ENCODE measurements at regions not wholly inside any gene's neighbourhood (a gene's known extent, or its start where the extent isn't known, plus 50 kb on each side); places are given as distances from the start of the nearest gene placed in this dataset.

- DNase-seq (ENCODE audit: low spot score): no peak
- H2AFZ ChIP-seq (ENCODE audit: low read length): no peak overlapping the region
- H3K4ac ChIP-seq (ENCODE audit: low read length): no peak overlapping the region
- no peak overlapping the region for H2AK5ac ChIP-seq (ENCODE audit: low read depth, low read length)
- no peaks in the 10 kb centered on the region for H3K9me3 ChIP-seq (replicated peaks in 1 of 2; ENCODE audit: control insufficient read depth in 2 of 2, insufficient read depth in 1 of 2, low read depth in 1 of 2, low read length in 2 of 2)
- no peak overlapping the region for H3K4me2 ChIP-seq (ENCODE audit: insufficient read depth, low read length, poor library complexity, severe bottlenecking)
- no peak overlapping the region for H3K14ac ChIP-seq (ENCODE audit: low read length)
- H2BK120ac ChIP-seq (ENCODE audit: low read depth, low read length): no peak overlapping the region
- H3K27me3 ChIP-seq (ENCODE audit: control insufficient read depth in 3 of 3, insufficient read depth in 3 of 3, low read depth in 1 of 3, low read length in 3 of 3): no peaks in the 10 kb centered on the region
- H4K91ac ChIP-seq (ENCODE audit: low read depth, low read length, poor library complexity): no peak overlapping the region
- H3K18ac ChIP-seq (ENCODE audit: low read length): no peak overlapping the region
- H3K9ac ChIP-seq (ENCODE audit: low read depth, low read length, poor library complexity): no peak overlapping the region
- no peak overlapping the region for H3K4me3 ChIP-seq (ENCODE audit: low read length in 2 of 2)
- no peak overlapping the region for H3K23ac ChIP-seq (ENCODE audit: low read depth, low read length, poor library complexity)
- H3K79me1 ChIP-seq (ENCODE audit: low read depth, low read length): no peaks in the 10 kb centered on the region
- no peak overlapping the region for H2BK5ac ChIP-seq (ENCODE audit: low read length)
- H3K4me1 ChIP-seq (ENCODE audit: control insufficient read depth in 2 of 2, insufficient read depth in 1 of 2, low read depth in 1 of 2, low read length in 2 of 2): no peaks in the 10 kb centered on the region
- H2BK15ac ChIP-seq (ENCODE audit: low read length): no peak overlapping the region
- no peaks in the 10 kb centered on the region for H3K36me3 ChIP-seq (replicated peaks in 1 of 2; ENCODE audit: control insufficient read depth in 2 of 2, insufficient read depth in 2 of 2, low read length in 2 of 2)
- no peak overlapping the region for H4K8ac ChIP-seq (ENCODE audit: low read depth, low read length)
- no peak overlapping the region for H3K27ac ChIP-seq (replicated peaks; ENCODE audit: low read length)
- H2BK12ac ChIP-seq (ENCODE audit: low read length): no peak overlapping the region
Observed at GRCh38 chr2:190126798-190127197, 64.3 kb upstream of the MSTN start.

- Histone ChIP-seq H3K18ac (ENCODE audit: low read length) (no peak overlapping the region), H3K4me3 (ENCODE audit: low read length in 2 of 2) (no peak overlapping the region), H3K14ac (ENCODE audit: low read length) (no peak overlapping the region), H3K27me3 (ENCODE audit: control insufficient read depth in 3 of 3, insufficient read depth in 3 of 3, low read depth in 1 of 3, low read length in 3 of 3) (no peaks in the 10 kb centered on the region), H3K79me1 (ENCODE audit: low read depth, low read length) (no peaks in the 10 kb centered on the region), H3K4me2 (ENCODE audit: insufficient read depth, low read length, poor library complexity, severe bottlenecking) (no peak overlapping the region), H2BK15ac (ENCODE audit: low read length) (no peak overlapping the region), H3K9me3 (replicated peaks in 1 of 2; ENCODE audit: control insufficient read depth in 2 of 2, insufficient read depth in 1 of 2, low read depth in 1 of 2, low read length in 2 of 2) (no peaks in the 10 kb centered on the region), H3K23ac (ENCODE audit: low read depth, low read length, poor library complexity) (no peak overlapping the region), H3K9ac (ENCODE audit: low read depth, low read length, poor library complexity) (no peak overlapping the region), H4K91ac (ENCODE audit: low read depth, low read length, poor library complexity) (no peak overlapping the region), H3K36me3 (replicated peaks in 1 of 2; ENCODE audit: control insufficient read depth in 2 of 2, insufficient read depth in 2 of 2, low read length in 2 of 2) (no peaks in the 10 kb centered on the region), H2BK5ac (ENCODE audit: low read length) (no peak overlapping the region), H2AFZ (ENCODE audit: low read length) (no peak overlapping the region), H2AK5ac (ENCODE audit: low read depth, low read length) (no peak overlapping the region), H3K4ac (ENCODE audit: low read length) (no peak overlapping the region), H2BK12ac (ENCODE audit: low read length) (no peak overlapping the region), H2BK120ac (ENCODE audit: low read depth, low read length) (no peak overlapping the region), H3K4me1 (ENCODE audit: control insufficient read depth in 2 of 2, insufficient read depth in 1 of 2, low read depth in 1 of 2, low read length in 2 of 2) (peaks cover 0 to 3% of the 10 kb centered on the region in 2 donors), H3K27ac (replicated peaks; ENCODE audit: low read length) (no peak overlapping the region), H4K8ac (ENCODE audit: low read depth, low read length) (no peak overlapping the region)
- DNase-seq (ENCODE audit: low spot score): no peak
- WGBS, 2 donors (ENCODE audit: extremely low coverage in 2 of 2, insufficient read length in 2 of 2, insufficient replicate concordance in 1 of 2): no CpG with 5 or more reads among the region's 2 CpGs
Observed at GRCh38 chr2:190123956-190124355, 61.4 kb upstream of the MSTN start.

GRCh38 chr2:190121971-190122370 is 59.4 kb upstream of the MSTN start:
- Histone ChIP-seq H3K4me1 (ENCODE audit: control insufficient read depth in 2 of 2, insufficient read depth in 1 of 2, low read depth in 1 of 2, low read length in 2 of 2) (peaks cover 0 to 3% of the 10 kb centered on the region in 2 donors), H2BK12ac (ENCODE audit: low read length) (no peak overlapping the region), H4K91ac (ENCODE audit: low read depth, low read length, poor library complexity) (no peak overlapping the region), H3K9ac (ENCODE audit: low read depth, low read length, poor library complexity) (no peak overlapping the region), H3K23ac (ENCODE audit: low read depth, low read length, poor library complexity) (no peak overlapping the region), H3K27ac (replicated peaks; ENCODE audit: low read length) (no peak overlapping the region), H3K36me3 (replicated peaks in 1 of 2; ENCODE audit: control insufficient read depth in 2 of 2, insufficient read depth in 2 of 2, low read length in 2 of 2) (no peaks in the 10 kb centered on the region), H3K14ac (ENCODE audit: low read length) (no peak overlapping the region), H3K4me2 (ENCODE audit: insufficient read depth, low read length, poor library complexity, severe bottlenecking) (no peak overlapping the region), H2AFZ (ENCODE audit: low read length) (peak overlapping the region; percentile 67), H3K9me3 (replicated peaks in 1 of 2; ENCODE audit: control insufficient read depth in 2 of 2, insufficient read depth in 1 of 2, low read depth in 1 of 2, low read length in 2 of 2) (no peaks in the 10 kb centered on the region), H2AK5ac (ENCODE audit: low read depth, low read length) (no peak overlapping the region), H3K18ac (ENCODE audit: low read length) (no peak overlapping the region), H3K4ac (ENCODE audit: low read length) (no peak overlapping the region), H2BK120ac (ENCODE audit: low read depth, low read length) (no peak overlapping the region), H3K27me3 (ENCODE audit: control insufficient read depth in 3 of 3, insufficient read depth in 3 of 3, low read depth in 1 of 3, low read length in 3 of 3) (no peaks in the 10 kb centered on the region), H2BK5ac (ENCODE audit: low read length) (no peak overlapping the region), H3K4me3 (ENCODE audit: low read length in 2 of 2) (no peak overlapping the region), H4K8ac (ENCODE audit: low read depth, low read length) (no peak overlapping the region), H3K79me1 (ENCODE audit: low read depth, low read length) (no peaks in the 10 kb centered on the region), H2BK15ac (ENCODE audit: low read length) (no peak overlapping the region)
- WGBS, 2 donors (ENCODE audit: extremely low coverage in 2 of 2, insufficient read length in 2 of 2, insufficient replicate concordance in 1 of 2): no CpG with 5 or more reads among the region's 1 CpG
- DNase-seq (ENCODE audit: low spot score): no peak

- Histone ChIP-seq H3K4me3 (ENCODE audit: low read length in 2 of 2) (no peak overlapping the region), H3K23ac (ENCODE audit: low read depth, low read length, poor library complexity) (no peak overlapping the region), H2BK120ac (ENCODE audit: low read depth, low read length) (no peak overlapping the region), H2BK5ac (ENCODE audit: low read length) (no peak overlapping the region), H3K4ac (ENCODE audit: low read length) (no peak overlapping the region), H2AK5ac (ENCODE audit: low read depth, low read length) (no peak overlapping the region), H2BK12ac (ENCODE audit: low read length) (no peak overlapping the region), H3K79me1 (ENCODE audit: low read depth, low read length) (no peaks in the 10 kb centered on the region), H2AFZ (ENCODE audit: low read length) (no peak overlapping the region), H4K91ac (ENCODE audit: low read depth, low read length, poor library complexity) (no peak overlapping the region), H4K8ac (ENCODE audit: low read depth, low read length) (no peak overlapping the region), H3K4me2 (ENCODE audit: insufficient read depth, low read length, poor library complexity, severe bottlenecking) (no peak overlapping the region), H3K27me3 (ENCODE audit: control insufficient read depth in 3 of 3, insufficient read depth in 3 of 3, low read depth in 1 of 3, low read length in 3 of 3) (no peaks in the 10 kb centered on the region), H3K9me3 (replicated peaks in 1 of 2; ENCODE audit: control insufficient read depth in 2 of 2, insufficient read depth in 1 of 2, low read depth in 1 of 2, low read length in 2 of 2) (no peaks in the 10 kb centered on the region), H2BK15ac (ENCODE audit: low read length) (no peak overlapping the region), H3K27ac (replicated peaks; ENCODE audit: low read length) (no peak overlapping the region), H3K36me3 (replicated peaks in 1 of 2; ENCODE audit: control insufficient read depth in 2 of 2, insufficient read depth in 2 of 2, low read length in 2 of 2) (no peaks in the 10 kb centered on the region), H3K9ac (ENCODE audit: low read depth, low read length, poor library complexity) (no peak overlapping the region), H3K4me1 (ENCODE audit: control insufficient read depth in 2 of 2, insufficient read depth in 1 of 2, low read depth in 1 of 2, low read length in 2 of 2) (peaks cover 0 to 3% of the 10 kb centered on the region in 2 donors), H3K18ac (ENCODE audit: low read length) (no peak overlapping the region), H3K14ac (ENCODE audit: low read length) (no peak overlapping the region)
- DNase-seq (ENCODE audit: low spot score): no peak
Observed at GRCh38 chr2:190121305-190121704, 58.8 kb upstream of the MSTN start.

Measured in neuronal stem cell (in vitro differentiated cells).